AG09319 (cell line): ENCODE measurements at regions not wholly inside any gene's neighbourhood (a gene's known extent, or its start where the extent isn't known, plus 50 kb on each side); places are given as distances from the start of the nearest gene placed in this dataset.
"Not testable (repeated sequence)": the region's sequence is repeated elsewhere in the genome, so short reads cannot be mapped to it uniquely, and the experiment has no call there.

Source experiments
- DNase-seq: peaks from one replicate; pipeline ENCODE4 v3.0.0-alpha.2; 2010; ENCODE audit warnings: low read depth; ENCODE audit errors: extremely low read depth
- TF ChIP-seq, protein P1 (sequence below): IDR thresholded peaks from 2 replicates; pipeline ENCODE4 v1.5.1; 2011; ENCODE audit warnings: low read depth, mild to moderate bottlenecking, inconsistent platforms, low read length, moderate library complexity

DNA sequence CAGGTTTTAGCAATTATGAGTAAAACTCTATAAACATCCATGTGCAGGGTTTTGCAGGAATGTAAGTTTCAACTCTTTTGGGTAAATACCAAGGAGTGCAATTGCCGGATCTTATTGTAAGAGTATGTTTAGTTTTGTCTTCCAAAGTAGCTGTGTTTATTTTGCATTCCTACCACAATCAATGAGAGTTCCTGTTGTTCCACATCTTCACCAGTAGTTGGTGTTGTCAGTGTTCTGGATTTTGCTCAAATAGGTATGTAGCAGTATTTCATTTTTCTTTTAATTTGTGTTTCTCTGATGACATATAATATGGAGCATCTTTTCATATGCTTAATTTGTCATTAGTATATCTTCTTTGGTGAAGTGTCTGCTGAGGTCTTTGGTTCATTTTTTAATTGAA, 185.1 kb upstream of the GALNT15 start:
- DNase-seq = peak; percentile 25

DNA sequence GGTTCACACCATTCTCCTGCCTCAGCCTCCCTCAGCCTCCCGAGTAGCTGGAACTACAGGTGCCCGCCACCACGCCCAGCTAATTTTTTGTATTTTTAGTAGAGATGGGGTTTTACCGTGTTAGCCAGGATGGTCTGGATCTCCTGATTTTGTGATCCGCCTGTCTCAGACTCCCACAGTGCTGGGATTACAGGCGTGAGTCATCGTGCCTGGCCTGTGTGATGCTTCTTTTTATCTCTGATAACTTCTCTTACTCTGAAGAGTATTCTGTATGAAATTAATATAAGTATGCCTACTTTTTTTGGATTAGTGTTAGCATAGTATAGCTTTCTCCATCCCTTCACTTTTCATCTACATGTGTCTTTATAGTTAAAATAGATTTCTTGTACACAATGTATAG, 180.8 kb upstream of the GALNT15 start:
- DNase-seq = not testable (repeated sequence)

More for the DNA sequence above, 185.1 kb upstream of the GALNT15 start:
- TF ChIP-seq, protein P1, sequence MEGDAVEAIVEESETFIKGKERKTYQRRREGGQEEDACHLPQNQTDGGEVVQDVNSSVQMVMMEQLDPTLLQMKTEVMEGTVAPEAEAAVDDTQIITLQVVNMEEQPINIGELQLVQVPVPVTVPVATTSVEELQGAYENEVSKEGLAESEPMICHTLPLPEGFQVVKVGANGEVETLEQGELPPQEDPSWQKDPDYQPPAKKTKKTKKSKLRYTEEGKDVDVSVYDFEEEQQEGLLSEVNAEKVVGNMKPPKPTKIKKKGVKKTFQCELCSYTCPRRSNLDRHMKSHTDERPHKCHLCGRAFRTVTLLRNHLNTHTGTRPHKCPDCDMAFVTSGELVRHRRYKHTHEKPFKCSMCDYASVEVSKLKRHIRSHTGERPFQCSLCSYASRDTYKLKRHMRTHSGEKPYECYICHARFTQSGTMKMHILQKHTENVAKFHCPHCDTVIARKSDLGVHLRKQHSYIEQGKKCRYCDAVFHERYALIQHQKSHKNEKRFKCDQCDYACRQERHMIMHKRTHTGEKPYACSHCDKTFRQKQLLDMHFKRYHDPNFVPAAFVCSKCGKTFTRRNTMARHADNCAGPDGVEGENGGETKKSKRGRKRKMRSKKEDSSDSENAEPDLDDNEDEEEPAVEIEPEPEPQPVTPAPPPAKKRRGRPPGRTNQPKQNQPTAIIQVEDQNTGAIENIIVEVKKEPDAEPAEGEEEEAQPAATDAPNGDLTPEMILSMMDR = peak; percentile 22

DNA sequence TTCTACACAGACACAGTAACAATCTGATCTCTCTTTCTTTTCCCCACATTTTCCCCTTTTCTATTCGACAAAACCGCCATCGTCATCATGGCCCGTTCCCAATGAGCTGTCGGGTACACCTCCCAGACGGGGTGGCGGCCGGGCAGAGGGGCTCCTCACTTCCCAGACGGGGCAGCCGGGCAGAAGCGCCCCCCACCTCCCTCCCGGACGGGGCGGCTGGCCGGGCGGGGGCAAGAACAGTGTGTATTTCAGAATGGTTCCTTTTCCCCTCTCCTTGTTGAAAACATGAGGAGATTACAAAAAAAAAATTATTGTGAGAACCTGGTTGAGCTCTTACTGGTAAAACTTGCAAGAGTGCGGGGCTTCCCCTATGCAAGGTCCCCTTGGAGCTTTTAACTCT, 178.0 kb upstream of the GALNT15 start:
- not testable (repeated sequence) for DNase-seq

DNA sequence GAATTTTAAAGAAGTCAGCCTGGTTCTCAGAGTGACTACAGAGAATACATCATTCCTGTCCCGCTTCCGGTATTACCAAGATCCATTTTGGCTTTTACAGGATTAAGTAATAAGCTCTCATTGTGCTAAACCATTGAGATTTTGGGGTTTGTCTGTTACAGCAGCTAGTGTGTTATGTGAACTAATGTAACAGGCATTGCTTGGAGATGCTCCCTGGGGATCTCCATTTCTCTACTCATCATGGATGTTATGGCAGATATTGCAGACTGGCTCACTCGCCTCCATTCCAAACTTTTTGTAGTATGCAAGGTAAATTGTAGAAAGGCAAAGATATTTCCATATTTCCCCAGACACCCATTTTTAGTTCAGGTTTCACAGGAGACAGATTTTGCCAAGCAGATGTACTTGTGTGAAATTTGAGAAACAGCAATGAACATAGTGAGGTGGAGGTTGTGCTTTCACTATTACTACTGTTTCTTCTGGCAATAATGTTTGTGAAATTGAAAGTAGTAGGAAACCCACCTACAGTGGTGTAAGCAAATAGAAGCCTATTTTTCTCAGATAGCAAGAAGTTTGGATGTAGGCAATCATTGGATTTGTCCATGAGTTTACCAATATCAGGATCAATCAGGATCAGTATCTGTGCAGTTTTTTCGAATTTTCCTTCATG, 177.1 kb upstream of the GALNT15 start:
- DNase-seq = no peak

DNA sequence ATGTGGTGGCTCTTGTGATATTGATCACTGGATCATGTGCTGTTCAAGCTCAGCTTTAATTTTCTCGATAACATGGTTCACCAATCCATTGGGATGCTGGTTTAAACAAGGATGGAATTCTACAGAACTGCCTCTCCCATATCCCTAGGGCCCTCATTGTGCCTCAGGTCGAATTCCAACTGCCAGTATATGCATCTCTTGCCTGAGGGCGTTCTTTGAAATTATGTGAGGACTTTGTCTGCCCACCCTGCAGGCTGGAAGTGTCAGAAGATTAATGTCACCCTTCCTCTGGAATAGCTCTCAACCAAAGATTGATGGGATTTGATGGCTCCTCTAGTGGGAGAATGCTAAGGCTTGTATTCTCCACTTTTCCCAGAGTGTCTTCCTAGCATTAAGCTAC, 175.6 kb upstream of the GALNT15 start:
- TF ChIP-seq, protein P1 = no peak

More for the DNA sequence above, 177.1 kb upstream of the GALNT15 start:
- TF ChIP-seq, protein P1 = no peak

DNA sequence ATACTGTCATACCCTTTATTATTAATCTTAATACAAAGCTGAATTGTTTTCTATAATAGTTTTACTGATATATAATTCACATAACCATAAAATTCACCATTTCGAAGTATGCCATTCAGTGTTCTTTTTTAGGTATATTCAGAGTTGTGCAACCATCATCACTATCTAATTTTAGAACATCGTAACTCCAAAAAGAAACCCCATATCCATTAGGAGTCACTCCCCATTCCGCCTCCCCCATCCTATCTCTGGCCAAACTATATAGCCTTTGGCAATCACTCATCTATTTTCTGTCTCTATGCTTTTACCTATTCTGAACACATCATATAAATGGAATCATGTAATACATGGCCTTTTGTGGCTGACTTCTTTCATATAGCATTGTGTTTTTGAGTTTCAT, 169.7 kb upstream of the GALNT15 start:
- TF ChIP-seq, protein P1 = no peak
- no peak for DNase-seq

More for the DNA sequence above, 175.6 kb upstream of the GALNT15 start:
- no peak for DNase-seq

DNA sequence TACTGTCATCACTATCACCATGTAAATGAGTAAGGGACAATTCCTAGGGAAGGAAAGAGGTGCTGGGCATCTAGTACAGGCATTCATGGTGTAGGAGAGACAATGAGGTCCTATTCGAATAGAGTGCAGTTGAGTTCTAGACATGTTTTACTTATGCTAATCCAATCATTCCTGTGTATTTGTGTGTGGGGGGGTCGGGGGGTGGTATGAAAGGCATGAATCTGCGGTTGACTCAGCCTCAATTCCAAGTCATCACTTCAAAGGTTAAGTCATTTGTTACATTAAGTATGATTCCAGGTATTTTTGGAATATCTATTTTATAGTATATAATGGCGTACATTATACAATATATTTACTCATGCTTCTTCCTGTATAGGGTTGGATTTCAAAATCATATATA, 163.1 kb upstream of the GALNT15 start:
- DNase-seq = no peak
- TF ChIP-seq, protein P1 = no peak

DNA sequence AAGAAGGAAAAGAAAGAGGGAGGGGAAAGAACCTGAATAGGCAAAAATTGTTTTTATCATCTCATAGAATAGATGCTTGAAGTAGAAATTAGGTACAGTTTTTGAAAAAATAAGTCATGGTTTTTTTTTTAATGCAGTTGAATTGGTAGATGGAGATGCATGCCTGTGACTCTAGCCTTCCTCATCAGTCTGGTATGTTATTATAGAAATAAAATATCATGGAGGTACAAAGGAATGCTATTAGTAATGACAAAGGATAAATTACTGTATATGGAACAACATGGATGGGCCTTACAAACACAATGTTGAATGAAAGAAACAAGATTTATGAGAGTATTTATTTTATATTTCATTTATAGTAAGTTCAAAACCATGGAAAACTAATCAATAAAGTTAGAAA, 162.4 kb upstream of the GALNT15 start:
- TF ChIP-seq, protein P1 = no peak
- no peak for DNase-seq
